ENCODE measurements at regions not wholly inside any gene's neighbourhood (a gene's known extent, or its start where the extent isn't known, plus 50 kb on each side); places are given as distances from the start of the nearest gene placed in this dataset.

DNA sequence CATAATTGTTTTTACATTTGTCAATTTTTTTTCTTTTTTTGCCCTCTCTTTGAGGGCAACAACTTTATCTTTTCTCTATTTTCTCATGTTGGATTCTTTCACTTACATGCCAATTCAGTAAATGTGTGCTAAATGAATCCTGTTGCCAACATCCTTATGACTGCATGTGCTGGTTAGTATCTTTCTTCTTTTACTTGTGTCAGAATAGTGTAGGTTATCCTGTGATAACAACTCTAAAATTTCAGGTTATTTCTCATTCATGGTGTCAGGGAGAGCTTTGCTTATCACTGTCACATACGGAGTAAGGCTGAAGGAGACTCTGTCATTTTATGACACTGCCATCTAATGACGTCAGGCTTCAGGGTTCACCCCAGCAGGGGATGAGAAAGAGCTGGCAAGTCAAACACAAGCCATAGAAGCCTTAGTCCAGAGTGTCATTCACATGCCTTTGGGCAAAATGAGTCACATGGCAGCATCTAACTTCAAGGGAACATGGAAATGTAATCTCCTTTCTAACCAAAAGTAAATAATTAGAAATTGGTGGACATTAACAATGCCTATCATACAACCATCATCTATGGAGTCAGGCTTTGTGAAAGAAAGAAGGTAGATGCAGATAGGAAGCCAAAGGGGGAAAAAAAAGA lies 242.5 kb upstream of the ATP2B1 start:
- no peak for DNase-seq (ENCODE audit: low read depth in 4 of 4, low spot score in 3 of 4)

DNA sequence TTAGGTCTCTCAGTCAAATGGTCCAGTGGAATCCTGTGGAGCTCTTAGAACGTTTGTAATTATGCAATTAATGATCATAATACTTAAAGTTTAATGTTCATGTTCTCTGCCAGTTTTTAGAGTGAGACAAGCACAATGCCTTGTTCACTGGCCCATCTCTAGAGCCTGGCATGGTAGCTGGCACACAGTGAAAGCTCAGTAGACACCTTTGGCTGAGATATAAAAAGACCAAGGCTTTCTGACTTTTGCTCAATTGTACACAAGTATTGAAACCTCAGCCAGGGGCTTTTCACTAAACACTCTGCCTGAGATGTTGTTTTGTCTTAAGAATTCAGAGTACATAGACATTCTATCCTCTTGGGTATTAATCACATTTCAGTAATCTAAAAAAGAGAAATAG lies 241.8 kb upstream of the ATP2B1 start:
- DNase-seq (ENCODE audit: low read depth in 4 of 4, low spot score in 3 of 4), result no peak

DNA sequence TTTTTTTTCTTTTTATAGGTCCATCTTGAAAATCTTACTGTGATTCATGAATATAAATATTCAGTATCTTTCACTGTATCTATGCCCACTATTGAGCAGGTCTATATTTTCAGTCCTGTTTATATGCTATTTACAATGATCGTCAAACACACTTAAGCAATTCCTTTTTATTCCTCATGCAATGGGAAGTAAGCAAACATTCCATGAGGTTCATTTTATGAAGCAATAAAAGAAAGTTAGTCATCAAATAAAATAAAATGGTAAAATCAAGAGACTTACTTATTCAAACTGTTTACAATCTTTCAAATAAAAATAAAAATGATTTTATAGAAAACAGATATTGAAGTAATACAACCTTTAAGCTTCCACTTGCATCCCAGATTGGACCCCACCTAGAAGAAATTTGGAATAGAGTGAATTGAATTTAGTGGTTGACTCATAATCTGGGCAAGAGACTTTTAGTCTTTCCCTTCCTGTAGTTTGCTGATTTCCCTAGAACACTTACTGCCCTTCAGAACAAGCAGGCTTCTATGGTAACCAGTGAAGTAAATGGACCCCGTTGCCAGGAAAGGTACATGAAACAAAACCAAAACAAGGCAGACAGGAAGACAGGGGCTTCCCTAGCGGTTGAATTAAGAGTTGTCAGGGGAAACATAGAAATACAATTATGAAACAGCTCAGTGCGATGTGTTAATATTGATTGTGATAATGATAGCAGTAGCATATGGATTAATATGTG lies 241.0 kb upstream of the ATP2B1 start:
- DNase-seq (ENCODE audit: low read depth in 4 of 4, low spot score in 3 of 4), result no peak

DNA sequence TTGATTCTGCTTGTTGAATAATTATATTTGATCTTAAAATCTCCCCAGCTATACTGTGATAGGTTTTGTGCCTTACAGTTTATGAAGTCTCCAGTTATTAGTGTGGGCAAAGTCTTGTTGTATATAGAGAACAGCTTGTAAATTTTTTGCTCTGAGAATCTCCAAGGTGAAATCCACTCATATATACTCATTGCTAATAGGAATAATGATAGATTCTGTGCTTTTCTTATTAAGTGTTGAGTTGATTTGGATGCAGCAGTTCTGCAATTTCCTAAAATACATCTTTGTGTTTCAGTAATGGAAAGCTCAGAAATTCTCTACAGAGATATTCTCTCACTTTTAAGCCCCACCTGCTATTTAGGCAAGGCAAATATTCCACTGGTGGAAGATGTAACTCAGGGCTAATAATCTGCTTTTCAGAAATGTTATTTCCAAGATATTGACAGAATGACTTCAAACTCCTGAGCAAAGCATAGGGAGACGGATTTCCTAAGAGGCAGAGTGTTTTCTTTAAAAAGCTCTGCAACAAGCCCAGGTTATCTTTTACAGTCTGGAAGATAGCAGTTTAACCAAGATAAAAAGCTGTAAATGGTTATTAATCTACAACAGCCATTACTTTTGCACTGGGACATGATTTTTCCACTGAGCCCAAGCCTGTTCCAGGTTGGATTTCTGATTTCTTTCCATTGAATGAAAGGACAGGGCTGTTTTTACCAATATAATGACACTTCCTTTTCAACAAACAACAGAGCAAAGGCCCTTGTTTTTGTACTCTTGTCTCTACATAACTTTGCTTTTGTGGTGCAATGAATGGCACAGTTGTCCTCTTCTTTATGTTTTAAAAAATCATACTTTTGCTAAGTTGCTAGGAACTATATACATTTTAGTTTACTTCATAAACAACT lies 239.9 kb upstream of the ATP2B1 start:
- no peak for DNase-seq (ENCODE audit: low read depth in 4 of 4, low spot score in 3 of 4)

DNA sequence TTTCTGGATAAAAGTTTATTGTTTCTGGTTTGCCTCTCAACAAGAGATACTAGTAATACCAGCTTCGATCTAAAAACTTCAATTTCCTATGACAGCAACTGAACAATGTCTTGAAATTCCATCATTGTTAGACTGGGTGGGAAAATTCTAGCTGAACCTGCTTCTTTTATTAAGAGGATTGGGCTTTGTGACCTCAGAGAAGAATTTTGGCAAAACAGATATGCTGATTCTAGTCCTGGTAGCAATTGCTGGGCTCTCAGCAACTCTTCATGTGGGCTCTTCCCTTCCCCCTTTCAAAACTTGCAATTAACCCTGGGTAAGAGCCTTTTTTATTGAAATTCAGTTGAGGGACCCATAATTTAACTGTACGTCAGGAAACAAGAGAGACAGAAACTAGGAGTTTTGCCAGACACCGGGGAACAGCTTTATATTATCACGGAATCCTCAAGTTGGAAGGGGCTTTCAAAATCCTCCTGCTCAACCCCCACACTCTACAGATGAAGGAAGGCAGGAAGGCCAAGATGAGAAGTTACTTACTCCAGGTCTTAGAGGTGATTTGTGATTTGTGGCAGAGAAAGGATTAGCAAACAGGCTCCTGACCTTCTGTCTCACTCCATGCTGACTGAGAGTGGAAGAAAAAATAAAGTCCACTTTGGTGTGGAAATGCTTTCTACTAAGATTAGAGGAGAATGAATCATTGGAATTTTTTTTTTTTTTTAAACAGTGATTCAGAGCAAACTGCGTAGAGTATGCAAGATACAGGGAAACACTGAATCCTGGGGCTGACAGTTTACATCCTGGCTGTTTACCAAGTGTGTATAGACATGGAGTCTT lies 239.0 kb upstream of the ATP2B1 start:
- DNase-seq (ENCODE audit: low read depth in 4 of 4, low spot score in 3 of 4), result peak; percentile 32 to 71 (median 56)

DNA sequence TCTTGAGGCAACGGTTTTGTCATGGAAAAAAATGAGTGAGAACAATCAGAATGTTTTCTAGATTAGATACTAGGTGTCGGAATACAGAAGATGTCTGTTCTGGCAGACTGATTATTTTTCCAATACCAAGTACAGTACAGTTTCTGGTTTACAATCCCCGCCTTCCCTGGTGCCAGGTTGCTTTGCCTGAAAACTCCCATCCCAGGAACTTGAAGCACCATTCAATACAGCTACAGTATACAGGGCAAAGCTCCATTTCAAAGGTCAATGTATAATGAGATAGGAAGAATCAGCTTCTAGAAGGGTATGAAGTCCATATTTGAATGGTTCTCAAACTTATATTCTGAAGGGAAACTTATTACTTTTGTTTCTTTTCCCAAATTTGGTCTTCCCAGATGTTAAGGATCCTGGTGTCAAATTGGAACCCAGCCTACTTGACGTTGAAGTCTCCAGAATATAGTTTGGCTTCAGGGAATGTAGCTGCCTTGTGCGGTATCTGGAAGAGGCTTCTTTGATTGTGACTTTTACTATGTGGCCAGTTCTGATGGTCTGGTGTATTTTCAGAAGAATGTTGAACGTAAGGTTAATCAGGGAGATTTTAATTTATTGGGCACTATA lies 238.0 kb upstream of the ATP2B1 start:
- no peak for DNase-seq (ENCODE audit: low read depth in 4 of 4, low spot score in 3 of 4)

DNA sequence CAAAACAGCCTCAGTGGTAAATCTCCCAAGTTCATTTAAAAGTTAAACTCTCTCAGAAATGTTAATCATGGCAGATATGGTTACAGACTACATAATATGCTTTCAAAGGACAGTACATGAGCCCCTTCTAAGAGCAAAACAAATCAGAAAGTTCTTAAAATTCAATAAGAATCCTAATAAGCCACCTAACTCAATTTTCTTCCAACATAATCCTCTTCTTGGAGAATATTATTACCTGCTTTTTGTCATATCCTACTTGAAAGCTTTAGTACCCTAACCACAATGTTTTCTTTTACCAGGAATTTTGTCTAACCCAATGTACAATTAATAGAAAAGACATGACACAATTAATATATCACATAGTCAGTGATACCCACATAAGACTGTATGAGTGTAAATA lies 236.5 kb upstream of the ATP2B1 start:
- no peak for DNase-seq (ENCODE audit: low read depth in 4 of 4, low spot score in 3 of 4)

DNA sequence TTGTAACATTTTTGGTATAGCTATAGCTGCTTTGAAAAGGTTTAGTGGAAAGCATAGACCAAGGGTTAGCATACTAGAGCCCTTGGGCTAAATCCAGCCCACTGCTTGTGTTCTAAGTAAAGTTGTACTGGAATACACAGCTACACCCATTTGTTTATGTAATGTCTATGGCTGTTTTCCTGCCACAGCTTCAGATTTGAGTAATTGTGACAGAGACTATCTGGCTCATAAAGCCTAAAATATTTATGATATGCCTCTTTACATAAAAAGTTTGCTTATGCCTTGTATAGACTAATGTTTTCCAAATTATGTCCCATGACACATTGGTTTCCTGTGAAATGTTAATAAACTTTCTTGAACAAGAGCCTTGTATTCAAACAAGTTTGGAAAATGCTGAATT lies 234.8 kb upstream of the ATP2B1 start:
- DNase-seq (ENCODE audit: low read depth in 4 of 4, low spot score in 3 of 4), result no peak

DNA sequence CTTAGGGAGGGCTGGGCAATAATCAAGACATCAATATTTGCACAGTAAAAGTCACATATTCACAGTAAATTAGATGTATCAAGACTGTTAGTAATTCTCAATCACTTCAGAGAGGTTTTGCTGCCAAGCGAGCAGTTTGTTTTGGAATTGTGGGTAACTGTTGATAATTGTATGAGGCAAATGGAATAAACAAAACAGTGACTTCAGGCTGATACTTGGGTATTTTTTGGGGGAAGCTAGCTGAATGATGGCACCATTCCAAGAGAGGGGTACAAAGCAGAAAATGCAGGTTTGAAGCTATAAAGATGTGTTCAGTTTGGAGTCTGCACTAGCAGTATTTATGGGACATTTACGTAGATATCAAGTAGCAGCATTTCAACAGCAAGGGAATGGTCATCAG lies 232.8 kb upstream of the ATP2B1 start:
- no peak for DNase-seq (ENCODE audit: low read depth in 4 of 4, low spot score in 3 of 4)

DNA sequence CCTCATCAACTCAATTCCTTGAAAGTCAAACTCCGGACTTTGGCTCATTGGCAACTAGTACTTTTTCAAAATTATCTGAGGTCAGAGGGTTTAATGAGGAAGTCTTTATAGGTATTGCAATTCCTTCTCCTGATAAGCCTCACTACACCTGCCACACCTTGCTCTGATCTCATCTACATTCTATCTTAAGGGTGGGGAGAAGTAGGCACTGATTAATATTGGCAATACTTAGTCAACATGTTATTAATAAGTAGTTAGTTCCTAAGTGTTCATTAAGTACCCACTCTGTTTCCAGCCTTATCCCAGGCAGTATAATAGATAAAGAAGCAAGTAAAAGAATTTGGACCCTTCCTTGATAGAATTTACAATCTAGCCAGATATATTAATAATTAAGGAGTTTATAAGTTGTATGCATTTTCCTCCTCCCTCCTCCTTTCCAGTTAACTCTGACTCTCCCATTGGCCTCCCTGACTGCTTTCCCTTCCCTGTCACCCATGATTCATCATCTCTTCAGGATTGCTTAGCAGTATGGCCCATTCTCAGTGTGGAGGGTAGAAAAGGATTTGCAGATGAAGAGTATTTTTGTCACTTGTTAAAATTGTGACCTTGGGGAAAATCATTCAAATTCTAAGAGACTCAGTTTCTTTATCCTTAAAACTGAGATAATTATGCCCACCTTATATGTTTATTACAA lies 231.0 kb upstream of the ATP2B1 start:
- no peak for DNase-seq (ENCODE audit: low read depth in 4 of 4, low spot score in 3 of 4)

DNA sequence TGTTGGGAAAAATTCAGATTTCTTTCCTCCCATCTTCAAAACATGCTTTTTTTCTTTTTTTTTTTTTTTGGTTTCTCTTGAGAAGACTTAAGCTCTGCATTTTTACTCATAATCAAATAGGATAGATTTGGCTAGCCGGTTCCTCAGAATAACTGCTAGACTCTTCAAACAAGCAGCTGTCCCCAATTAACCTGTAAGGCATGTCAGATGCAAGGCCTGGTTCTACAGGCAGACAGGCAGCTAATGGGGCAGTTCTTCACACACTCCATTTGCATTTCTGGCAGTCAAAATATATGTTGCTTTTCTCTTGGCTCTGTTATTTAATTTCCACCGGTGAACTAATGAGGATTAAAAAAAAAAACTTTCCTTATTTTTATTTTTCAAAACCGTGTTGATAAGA lies 228.0 kb upstream of the ATP2B1 start:
- DNase-seq (ENCODE audit: low read depth in 4 of 4, low spot score in 3 of 4), result no peak

DNA sequence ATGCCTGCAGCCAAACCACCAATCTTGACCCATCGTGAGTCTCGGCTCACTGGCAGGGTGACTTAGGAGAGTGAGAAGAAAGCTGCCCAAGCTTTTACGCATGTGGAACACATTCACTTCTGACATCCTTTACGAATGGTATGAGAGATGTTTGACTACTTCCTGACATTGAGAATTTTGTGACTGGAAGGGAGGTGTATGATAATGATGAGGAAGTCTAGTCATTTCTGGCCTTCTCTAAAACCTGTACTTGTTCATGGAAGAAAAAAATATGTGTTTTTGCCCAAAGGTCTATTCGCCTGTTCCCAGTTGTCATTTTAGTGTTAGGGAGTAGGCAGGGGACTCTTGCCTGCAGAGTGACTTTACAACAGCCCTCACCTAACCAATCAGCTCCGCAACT lies 227.2 kb upstream of the ATP2B1 start:
- DNase-seq (ENCODE audit: low read depth in 4 of 4, low spot score in 3 of 4), result no peak

DNA sequence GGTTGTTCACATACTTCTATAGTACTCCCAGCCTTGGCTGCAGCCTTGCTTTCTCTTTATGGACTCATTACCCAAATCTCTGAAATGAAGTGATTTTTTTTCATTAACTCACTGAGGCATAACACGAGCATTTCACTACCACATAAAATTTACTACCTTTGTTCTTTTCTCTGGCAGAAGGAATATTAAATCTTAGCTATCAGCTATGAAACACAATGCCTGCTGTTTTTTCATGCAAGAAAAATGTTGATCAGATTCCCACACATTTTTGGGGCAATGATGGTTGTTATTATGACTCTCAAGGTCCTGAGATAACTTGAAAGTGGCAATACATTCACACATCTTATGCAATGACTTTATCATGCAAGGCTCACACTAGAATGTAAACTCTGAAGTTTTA lies 225.3 kb upstream of the ATP2B1 start:
- no peak for DNase-seq (ENCODE audit: low read depth in 4 of 4, low spot score in 3 of 4)

DNA sequence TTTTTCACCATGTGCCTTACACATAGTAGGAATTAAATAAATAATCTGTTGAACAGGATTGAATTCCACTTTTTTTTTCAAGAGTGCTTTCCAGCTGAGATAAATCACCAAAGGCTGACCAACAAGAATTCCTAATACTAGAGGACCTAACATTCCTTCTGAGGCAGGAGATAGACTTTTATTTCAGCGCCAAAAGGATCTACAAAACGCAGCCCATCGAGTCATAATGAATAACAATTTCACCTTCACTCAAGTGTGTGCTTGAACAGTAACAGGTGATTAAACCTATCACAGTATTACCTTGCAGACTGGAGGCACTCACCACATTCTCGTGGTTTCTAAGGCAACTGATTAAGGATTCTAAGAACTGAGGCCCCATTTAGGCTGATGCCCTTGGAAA lies 224.3 kb upstream of the ATP2B1 start:
- DNase-seq (ENCODE audit: low read depth in 4 of 4, low spot score in 3 of 4), result no peak

DNA sequence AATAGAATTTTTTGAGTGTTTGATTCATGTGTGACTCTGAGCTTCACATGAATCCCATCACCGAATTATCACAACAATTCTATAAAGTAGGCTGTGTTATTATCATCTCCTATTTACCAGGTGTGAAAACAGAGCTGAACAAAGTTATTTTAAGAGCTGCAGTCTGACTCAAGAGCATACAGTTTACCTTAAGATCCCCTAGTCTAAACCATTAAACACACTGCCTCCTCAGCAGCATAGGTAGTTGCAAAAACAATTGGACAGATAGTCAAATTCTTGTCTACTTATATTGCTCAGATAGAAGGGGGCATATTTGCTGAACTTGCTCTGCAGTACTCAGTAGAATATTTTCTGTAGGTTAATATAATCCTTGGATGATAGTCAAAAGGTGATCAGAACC lies 219.8 kb upstream of the ATP2B1 start:
- DNase-seq (ENCODE audit: low read depth in 4 of 4, low spot score in 3 of 4), result no peak

DNA sequence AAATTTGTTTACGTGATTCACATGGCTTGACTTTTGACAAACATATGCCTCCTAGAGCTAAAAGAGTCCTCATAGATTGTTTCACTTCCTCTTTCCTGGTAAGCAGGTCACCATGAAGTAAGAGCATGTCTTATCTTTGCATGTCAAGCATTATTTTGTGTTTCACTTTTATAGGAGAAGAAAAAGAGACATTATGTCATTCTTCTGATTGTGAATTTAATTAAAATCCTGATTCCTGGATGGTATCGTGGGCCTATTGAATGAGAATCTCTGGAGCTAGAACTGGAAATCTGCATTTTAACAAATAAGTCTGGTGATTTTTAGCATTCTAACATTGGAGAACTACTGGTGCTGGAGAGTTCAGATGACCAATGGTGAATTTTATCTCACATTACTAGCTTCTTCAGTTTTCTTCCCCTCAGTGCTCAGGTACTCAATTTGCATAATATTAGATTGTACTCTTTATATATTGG lies 218.6 kb upstream of the ATP2B1 start:
- DNase-seq (ENCODE audit: low read depth in 4 of 4, low spot score in 3 of 4), result no peak

DNA sequence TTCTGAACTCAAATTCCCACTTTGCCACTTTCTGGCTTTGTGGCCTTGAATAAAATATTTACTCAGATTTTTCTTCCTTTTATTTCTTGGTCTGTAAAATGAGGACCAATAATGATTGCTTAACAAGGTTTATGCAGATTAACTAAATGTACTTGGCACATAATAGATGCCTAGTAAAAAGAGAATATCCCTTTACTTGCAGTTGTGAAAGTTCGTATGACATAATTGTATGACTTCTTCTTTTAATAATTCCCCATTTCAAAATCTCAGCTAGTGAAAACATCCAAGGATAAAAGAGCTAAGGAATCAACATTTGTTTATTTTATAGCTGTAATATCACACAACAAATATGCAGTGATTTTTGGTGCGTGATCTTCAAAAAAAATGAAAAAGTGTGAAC lies 215.6 kb upstream of the ATP2B1 start:
- no peak for DNase-seq (ENCODE audit: low read depth in 4 of 4, low spot score in 3 of 4)

DNA sequence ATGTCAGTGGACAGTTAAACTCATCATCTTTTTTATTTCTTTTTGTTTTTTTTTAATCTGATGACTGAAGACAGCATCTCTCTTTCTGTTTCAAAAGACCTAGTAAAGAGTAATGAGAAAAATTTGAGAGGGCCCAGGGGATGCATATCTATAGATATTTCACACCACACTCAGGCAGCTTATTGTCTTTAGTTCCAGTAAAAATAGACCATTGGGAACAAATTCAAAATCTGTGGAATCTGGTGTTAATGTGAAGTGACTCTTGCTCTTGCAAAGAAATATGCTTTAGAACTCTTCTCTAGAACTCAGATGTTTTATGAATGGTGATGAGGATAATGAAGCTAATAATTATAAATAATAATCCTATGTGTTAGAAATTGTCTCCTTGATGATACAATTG lies 214.5 kb upstream of the ATP2B1 start:
- DNase-seq (ENCODE audit: low read depth in 4 of 4, low spot score in 3 of 4), result no peak

DNA sequence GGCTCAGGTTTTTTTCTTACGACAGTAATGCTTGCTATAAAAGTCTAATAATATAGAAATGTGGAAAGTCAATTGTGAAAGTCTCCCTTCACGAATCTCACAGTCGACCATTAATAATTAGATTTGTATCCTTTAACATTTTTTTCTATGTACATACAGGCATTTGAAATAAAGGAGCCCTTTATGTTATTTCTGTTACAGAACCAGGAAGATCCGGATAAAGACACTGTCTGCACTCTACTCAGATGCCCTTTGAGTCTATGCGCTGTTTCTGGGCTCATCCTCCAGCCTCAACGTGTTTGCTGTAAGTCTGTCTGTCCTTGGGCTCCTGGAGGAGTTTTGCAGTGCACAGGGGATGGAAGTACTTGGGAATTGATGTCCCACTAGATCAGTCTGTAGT lies 212.2 kb upstream of the ATP2B1 start:
- DNase-seq (ENCODE audit: low read depth in 4 of 4, low spot score in 3 of 4), result no peak
